Endothelial cell of umbilical vein (primary cell): ENCODE measurements at regions not wholly inside any gene's neighbourhood (a gene's known extent, or its start where the extent isn't known, plus 50 kb on each side); places are given as distances from the start of the nearest gene placed in this dataset.
"Not testable (repeated sequence)": the region's sequence is repeated elsewhere in the genome, so short reads cannot be mapped to it uniquely, and the experiment has no call there.

Experiments
- BruUV-seq: library from RNA; stranded (reverse); fragments of 400-500 nt; replicated peaks from 2 replicates; lab custom pipeline; 2021; lab: Mats Ljungman, UMichigan
- CTCF ChIA-PET: fragments of 300-600, 350-600 bp; sonication (Branson Sonifier 250); formaldehyde crosslinking; loops from one replicate; lab custom pipeline; 2021; ENCODE audit warnings: antibody characterized with exemption, inconsistent platforms; lab: Charles Lee
- POLR2A ChIA-PET: fragments of 300-600, 350-600 bp; sonication (Branson Sonifier 250); formaldehyde crosslinking; loops from one replicate; lab custom pipeline; 2021; ENCODE audit warnings: antibody characterized with exemption, inconsistent platforms; lab: Charles Lee
- DNase-seq: peaks from one replicate; pipeline ENCODE4 v3.0.0-alpha.2; 2011; ENCODE audit warnings: low read depth, low spot score
- FAIRE-seq: peaks from 2 replicates; lab custom pipeline; 2011; peaks lifted over from hg19 to GRCh38; lab: Jason Lieb, UNC
- H2AFZ ChIP-seq: 2 replicates; pipeline ENCODE4 v1.6.0; 2012; ENCODE audit warnings: low read depth, low read length, control low read depth, inconsistent platforms
- H3K27ac ChIP-seq: 2 replicates; pipeline ENCODE4 v1.5.1; 2011; ENCODE audit warnings: low read depth, mild to moderate bottlenecking, control low read depth, low read length, moderate library complexity; ENCODE audit not compliant: insufficient read depth
- H3K27me3 ChIP-seq, 2 experiments: 2 replicates each; pipeline versions ENCODE4 v1.6.0 to v1.6.1; 2011; ENCODE audit warnings: low read length in 2 of 2, mixed read lengths in 1 of 2; ENCODE audit not compliant: control insufficient read depth in 2 of 2, insufficient read depth in 2 of 2
- H3K36me3 ChIP-seq, 2 experiments: 2 replicates in 1 of 2; 3 replicates in 1 of 2; pipeline ENCODE4 v1.5.1; 2011; ENCODE audit warnings: low read length in 2 of 2, mild to moderate bottlenecking in 1 of 2, moderate library complexity in 1 of 2; ENCODE audit not compliant: control insufficient read depth in 2 of 2, insufficient read depth in 2 of 2; ENCODE audit errors: extremely low read depth in 1 of 2
- H3K4me1 ChIP-seq: 3 replicates; pipeline ENCODE4 v1.5.1; 2011; ENCODE audit warnings: mild to moderate bottlenecking, low read length; ENCODE audit not compliant: control insufficient read depth, insufficient read depth; ENCODE audit errors: extremely low read depth
- H3K4me2 ChIP-seq: 2 replicates; pipeline ENCODE4 v1.6.1; 2011; ENCODE audit warnings: low read length, control low read depth, mixed read lengths; ENCODE audit not compliant: insufficient read depth
- H3K4me3 ChIP-seq, 3 experiments: fragments of 200-600 bp in 1 of 3; sonication (generic), shearing (Covaris generic) in 1 of 3; replicated peaks in 1 of 3; 2 replicates each; pipeline ENCODE4 v1.5.1; 2011 to 2016; ENCODE audit warnings: control low read depth in 3 of 3, low read length in 3 of 3, mild to moderate bottlenecking in 2 of 3, inconsistent platforms in 1 of 3, low read depth in 1 of 3, moderate library complexity in 1 of 3; ENCODE audit not compliant: insufficient read depth in 1 of 3
- H3K79me2 ChIP-seq: 2 replicates; pipeline ENCODE4 v1.6.0; 2012; ENCODE audit warnings: low read length, inconsistent platforms; ENCODE audit not compliant: control insufficient read depth, insufficient read depth
- H3K9ac ChIP-seq: replicated peaks from 2 replicates; pipeline ENCODE3; 2011; ENCODE audit warnings: low read length, control low read depth; ENCODE audit not compliant: insufficient read depth; ENCODE audit errors: extremely low read depth
- H3K9me1 ChIP-seq: replicated peaks from 3 replicates; pipeline ENCODE4 v1.6.0; 2011; ENCODE audit warnings: mild to moderate bottlenecking, low read length; ENCODE audit not compliant: control insufficient read depth, insufficient read depth; ENCODE audit errors: extremely low read depth
- H3K9me3 ChIP-seq: replicated peaks from 2 replicates; pipeline ENCODE4 v1.5.1; 2012; ENCODE audit warnings: low read length, inconsistent platforms; ENCODE audit not compliant: control insufficient read depth, insufficient read depth
- H4K20me1 ChIP-seq: replicated peaks from 2 replicates; pipeline ENCODE3; 2011; ENCODE audit warnings: mild to moderate bottlenecking, low read length; ENCODE audit not compliant: control insufficient read depth, insufficient read depth; ENCODE audit errors: extremely low read depth
- FOS ChIP-seq: IDR thresholded peaks from 2 replicates; pipeline ENCODE4 v1.6.1; 2011; ENCODE audit warnings: mild to moderate bottlenecking, low read length, moderate library complexity, borderline replicate concordance; ENCODE audit not compliant: insufficient read depth
- GATA2 ChIP-seq: IDR thresholded peaks from 2 replicates; pipeline ENCODE4 v1.7.0; 2011; ENCODE audit warnings: low read depth, mild to moderate bottlenecking, moderate library complexity, mixed read lengths, low read length; ENCODE audit not compliant: insufficient read length, insufficient read depth
- JUN ChIP-seq: IDR thresholded peaks from 2 replicates; pipeline ENCODE4 v1.6.1; 2011; ENCODE audit warnings: borderline replicate concordance, low read depth; ENCODE audit not compliant: insufficient read length, insufficient read depth
- MYC ChIP-seq: IDR thresholded peaks from one replicate; pipeline ENCODE4 v1.6.1; 2011; ENCODE audit warnings: mild to moderate bottlenecking, low read depth, low read length
- POLR2AphosphoS5 ChIP-seq: IDR thresholded peaks from 2 replicates; pipeline ENCODE4 v1.6.1; 2012; ENCODE audit warnings: low read depth, mild to moderate bottlenecking, control low read depth, low read length, moderate library complexity; ENCODE audit not compliant: insufficient read depth
- dilution Hi-C: fragments of 300-500 bp; cut with MboI; formaldehyde crosslinking; loops from one replicate; pipeline ENCODE4 v1.15.0; 2019; ENCODE audit warnings: low sequenced_read_pairs; ENCODE audit not compliant: extremely low pct_ligation_motif_present
- intact Hi-C: fragments of 100-400 bp; cut with micrococcal nuclease; formaldehyde crosslinking; loops from one replicate; pipeline ENCODE4 v1.10.0; 2022

DNA sequence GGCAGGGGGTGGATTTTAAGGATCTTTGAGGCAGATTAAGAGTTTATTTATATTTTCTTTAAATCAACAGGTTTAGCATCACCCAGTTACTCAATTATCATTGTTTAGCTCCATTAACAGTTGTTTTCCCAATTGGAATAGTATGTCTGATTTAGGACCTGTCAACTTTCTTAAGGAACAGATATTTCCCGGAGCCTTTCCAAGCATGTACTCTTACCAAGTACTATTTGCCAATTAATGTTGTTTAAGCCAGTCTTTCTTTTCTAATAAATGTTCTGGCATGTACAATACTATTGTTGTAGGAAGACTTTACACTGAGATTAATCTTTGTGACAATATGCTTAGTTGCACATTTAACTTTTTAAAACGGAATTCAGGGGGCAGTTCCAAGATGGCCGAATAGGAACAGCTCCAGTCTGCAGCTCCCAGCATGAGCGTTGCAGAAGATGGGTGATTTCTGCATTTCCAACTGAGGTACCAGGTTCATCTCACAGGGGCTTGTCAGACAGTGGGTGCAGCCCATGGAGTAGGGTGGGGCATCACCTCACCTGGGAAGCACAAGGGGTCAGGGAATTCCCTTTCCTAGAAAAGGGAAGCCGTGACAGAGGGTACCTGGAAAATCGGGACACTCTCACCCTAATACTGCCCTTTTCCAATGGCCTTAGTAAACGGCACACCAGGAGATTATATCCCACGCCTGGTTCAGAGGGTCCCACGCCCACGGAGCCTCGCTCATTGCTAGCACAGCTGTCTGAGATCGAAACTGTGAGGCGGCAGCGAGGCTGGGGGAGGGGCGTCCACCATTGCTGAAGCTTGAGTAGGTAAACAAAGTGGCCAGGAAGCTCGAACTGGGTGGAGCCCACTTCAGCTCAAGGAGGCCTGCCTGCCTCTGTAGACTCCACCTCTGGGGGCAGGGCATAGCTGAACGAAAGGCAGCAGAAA lies 173.7 kb downstream of the LRRC70 start:
- H4K20me1 ChIP-seq, H3K79me2 ChIP-seq, intact Hi-C loops, H3K27ac ChIP-seq, POLR2A ChIA-PET, H3K4me2 ChIP-seq, H3K9me1 ChIP-seq, H3K9me3 ChIP-seq, BruUV-seq, H2AFZ ChIP-seq, H3K4me3 ChIP-seq, H3K36me3 ChIP-seq, H3K9ac ChIP-seq, DNase-seq, FAIRE-seq, dilution Hi-C loops, H3K4me1 ChIP-seq, H3K27me3 ChIP-seq: not testable (repeated sequence)
- CTCF ChIA-PET = interaction anchor here (1.0 kb wide), 1 partner anchor 292 kb away, joined by 3 read pairs; no protein-coding TSS in a partner anchor

DNA sequence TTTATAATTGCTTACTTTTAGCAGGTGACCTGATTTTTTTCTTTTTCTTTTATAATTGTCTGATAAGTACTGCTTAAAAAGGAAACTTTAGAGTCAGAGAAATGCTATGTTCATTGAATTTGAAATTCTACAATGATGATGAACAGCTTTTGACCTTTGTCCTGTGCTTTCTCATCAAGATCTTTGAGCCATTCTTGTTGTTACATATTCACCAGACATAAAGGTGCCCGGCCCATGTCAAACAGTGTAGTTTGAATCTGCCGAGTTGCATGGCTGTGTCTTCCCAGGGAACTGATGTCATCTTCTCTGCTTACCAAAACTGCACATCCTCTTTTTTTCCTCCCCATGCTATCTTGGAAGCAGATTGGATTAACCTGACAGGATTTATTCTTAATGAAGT lies 163.6 kb downstream of the LRRC70 start:
- dilution Hi-C loops (no loop called here), intact Hi-C loops (no loop called here)
- FAIRE-seq = no peak
- no peaks in the 10 kb centered on the region for H3K4me1 ChIP-seq
- H2AFZ ChIP-seq = no peak overlapping the region
- peaks cover 0 to 4% of the 10 kb centered on the region in 2 experiments for H3K27me3 ChIP-seq
- no peak overlapping the region for H3K9ac ChIP-seq
- CTCF ChIA-PET = no interaction called here
- BruUV-seq = no TSS peak
- no peak overlapping the region for H3K4me3 ChIP-seq
- H3K27ac ChIP-seq = no peak overlapping the region
- TF ChIP-seq FOS (no peak), JUN (no peak), POLR2AphosphoS5 (no peak), GATA2 (no peak), MYC (no peak)
- no peaks in the 10 kb centered on the region for H3K79me2 ChIP-seq
- no peaks in the 10 kb centered on the region for H4K20me1 ChIP-seq
- H3K36me3 ChIP-seq = no peaks in the 10 kb centered on the region
- no peak for DNase-seq
- H3K4me2 ChIP-seq = no peak overlapping the region
- H3K9me1 ChIP-seq = no peaks in the 10 kb centered on the region
- H3K9me3 ChIP-seq = no peaks in the 10 kb centered on the region
- POLR2A ChIA-PET = no interaction called here
